ENCODE measurements at regions not wholly inside any gene's neighbourhood (a gene's known extent, or its start where the extent isn't known, plus 50 kb on each side); places are given as distances from the start of the nearest gene placed in this dataset.
"Not testable (repeated sequence)": the region's sequence is repeated elsewhere in the genome, so short reads cannot be mapped to it uniquely, and the experiment has no call there.

DNA sequence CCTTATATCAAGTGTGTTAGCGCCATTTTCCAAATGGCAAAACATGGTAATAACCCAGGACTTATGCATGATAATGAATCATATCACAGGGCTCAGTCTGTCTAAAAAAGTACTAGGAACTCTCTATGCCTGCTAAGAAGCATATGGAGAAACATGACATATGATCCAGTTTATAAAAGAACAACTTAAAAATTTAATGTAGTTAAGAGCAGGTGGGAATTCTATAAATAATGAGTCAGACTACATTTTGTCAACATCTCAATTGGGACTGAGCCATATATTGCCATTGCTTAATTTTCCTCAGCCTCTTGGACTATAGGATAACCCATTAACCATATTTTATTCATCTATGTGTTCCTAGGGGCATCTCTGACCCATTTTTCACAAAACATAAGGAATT is 360.4 kb upstream of the AGA start:
- DNase-seq (ENCODE audit: low read depth) = no peak

DNA sequence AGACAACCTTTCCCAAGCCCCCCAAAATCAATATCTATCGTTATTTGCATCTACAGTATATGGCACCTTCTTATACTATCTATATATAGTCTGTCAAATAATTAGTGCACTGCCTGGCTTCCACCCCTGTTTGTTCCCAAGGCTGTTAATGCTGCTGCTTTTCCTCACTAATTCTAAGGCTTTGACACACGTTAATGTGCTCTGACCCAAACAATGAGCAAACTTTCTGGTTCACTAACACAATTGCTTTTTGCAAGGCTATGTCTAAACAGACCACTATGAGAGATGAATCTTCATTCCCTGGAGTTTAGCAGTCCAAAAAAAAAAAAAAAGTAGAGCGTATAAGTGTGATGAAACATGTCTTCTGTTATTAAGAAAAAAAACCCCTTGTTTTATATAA is 360.9 kb upstream of the AGA start:
- no peak for DNase-seq (ENCODE audit: low read depth)

DNA sequence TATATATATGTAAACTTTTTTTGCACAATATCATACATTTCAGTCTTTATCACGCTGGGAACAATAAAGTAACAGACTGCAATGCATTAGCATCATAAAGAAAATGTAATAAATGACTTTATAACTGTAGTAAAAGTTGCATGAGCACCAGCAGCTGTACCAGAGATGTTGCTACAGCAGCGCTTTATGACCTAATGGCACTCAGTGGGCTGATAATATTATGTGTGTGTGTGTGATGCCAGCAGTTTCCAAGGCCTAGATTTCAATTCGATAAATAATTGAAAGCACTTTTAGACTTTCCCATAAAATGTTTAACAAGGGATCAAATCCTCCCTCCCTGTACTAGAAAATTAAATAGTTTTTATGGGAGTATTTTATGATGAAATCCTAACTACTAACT is 367.6 kb upstream of the AGA start:
- DNase-seq (ENCODE audit: low read depth) = no peak

DNA sequence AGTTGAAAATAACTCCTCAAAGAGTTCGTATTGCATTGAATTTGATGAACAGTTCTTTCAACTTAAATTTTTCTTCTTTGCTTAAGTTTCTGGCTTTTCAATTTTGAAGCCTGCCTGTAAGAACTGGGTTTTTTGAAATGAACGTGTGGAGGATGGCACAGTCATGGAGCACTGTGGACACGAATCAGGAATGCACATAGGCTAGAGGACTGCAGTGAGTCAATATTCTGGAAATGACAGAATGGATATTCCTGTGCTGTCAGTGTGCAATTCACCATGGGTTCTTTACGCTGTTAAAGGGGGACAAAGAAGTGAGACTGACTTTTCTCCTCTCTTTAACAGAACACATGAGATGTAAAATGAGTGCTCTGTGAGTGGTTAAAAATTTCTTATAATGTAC is 368.0 kb upstream of the AGA start:
- no peak for DNase-seq (ENCODE audit: low read depth)

DNA sequence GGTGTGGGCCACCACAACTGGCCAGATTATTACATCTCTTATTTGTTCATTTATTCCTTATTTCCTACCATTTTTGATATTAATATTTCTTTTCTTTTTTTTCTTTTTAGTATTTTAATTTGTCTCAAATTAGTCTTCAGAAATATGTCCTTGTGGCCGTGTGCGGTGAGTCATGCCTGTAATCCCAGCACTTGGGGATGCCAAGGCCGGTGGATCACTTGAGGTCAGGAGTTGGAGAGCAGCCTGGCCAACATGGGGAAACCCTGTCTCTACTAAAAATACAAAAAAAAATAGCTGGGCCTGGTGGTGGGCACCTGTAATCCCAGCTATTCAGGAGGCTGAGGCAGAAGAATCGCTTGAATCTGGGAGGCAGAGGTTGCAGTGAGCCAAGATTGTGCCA is 376.2 kb upstream of the AGA start:
- DNase-seq (ENCODE audit: low read depth) = not testable (repeated sequence)

DNA sequence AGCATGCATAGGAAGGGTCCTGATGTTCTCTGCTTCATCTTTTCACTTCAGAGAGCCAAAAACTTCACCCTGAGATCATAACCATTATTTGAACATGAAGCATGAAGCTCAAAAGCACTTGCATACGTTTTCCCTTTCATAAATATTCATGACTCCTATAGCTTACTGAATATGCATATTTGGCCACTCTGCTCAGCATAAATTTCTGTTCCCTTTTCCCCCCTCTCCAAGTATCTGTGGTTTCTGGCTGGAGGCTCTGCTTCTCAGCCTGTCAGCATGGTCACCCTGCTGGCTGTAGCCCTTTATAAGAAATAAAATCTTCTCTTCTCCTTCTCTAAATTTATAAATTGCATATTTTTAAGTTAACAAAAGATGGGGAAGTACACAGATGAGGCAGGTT is 384.7 kb upstream of the AGA start:
- no peak for DNase-seq (ENCODE audit: low read depth)

DNA sequence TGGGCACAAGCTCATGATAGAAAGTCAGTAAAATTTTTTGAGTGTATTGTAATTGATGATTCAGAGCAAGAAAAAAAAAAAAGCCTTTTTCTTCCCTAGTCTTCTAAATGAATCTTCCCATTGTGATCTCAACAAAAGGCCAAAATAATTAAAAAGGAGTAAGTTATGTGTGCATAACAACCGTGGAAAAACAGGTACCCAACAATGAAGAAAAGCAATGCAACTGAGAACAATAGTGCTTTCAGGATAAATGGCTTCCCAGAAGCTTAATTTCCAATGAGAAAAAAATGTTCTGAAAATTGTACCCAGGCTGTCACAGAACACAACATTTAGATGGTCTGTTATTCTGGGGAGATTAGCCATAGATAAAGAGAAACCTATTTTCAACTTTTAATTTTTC is 399.0 kb upstream of the AGA start:
- DNase-seq (ENCODE audit: low read depth) = no peak

DNA sequence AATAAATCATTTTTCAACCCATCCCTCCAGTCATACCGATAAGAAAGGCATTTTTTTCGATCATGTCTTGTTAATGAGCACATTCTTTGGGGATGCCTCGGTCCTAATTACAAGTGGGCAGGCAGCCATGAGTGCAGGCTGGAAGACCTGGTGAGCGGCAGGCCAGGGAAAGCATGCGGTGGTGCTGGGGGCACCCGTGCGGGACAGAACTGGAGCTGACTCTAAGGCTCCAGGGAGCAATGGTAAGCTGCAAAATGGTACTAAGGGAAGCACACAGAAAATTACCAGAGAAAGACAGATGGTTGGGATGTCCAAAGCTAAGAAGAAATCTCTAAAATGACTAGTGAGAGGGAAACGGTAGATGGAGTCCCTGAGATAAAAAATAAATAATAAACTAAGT is 411.0 kb upstream of the AGA start:
- no peak for DNase-seq (ENCODE audit: low read depth)

DNA sequence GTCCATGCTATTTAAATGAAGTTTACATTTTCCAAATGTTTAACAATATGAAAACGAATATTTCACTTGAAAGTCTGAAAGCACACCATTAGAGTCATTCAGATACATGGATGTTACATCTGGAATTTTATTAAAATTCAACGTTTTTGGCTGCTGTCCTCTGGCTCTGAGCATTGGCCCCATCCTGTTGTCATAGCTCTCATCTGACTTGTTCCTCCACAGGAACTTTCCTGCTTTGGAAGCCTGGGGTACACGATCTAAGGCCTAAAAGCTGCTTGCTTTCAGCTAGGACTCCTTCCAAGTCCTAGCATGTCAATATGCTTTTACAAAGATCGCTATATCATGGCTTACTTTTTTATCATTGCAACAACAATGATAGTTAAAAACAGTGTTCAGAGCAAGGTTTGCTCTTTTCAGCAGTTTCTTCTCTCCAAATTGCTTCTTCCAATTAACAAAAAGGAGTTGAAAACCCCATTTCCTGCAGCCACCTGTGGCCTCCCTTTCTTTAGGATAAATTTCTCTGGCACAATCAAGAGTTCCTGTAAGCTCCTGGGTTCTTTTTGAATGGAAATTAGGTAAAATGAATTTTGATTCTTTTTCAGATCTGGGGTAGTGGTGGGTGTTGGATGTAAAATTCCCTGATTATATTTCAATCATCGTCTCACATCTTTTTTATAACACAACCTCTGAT is 413.4 kb upstream of the AGA start:
- no peak for DNase-seq (ENCODE audit: low read depth)

DNA sequence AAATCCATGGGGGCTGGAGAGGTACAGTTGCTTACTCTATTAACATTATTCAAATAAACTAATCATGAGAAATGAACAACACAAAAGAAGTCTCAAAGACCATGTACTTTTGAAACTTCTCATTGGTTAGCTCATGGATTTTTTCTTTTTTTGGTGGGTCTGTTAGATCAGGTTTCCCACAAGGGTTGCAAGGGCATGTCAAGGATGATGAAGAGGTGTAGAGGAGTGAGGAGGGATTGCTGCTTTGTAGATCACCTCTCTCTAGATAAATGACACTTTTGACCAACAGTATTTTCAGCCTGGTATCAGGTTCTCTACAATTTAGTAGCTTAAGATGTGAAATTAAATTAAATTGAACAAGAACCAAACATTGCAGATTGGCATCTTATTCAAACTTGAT is 417.9 kb upstream of the AGA start:
- no peak for DNase-seq (ENCODE audit: low read depth)

DNA sequence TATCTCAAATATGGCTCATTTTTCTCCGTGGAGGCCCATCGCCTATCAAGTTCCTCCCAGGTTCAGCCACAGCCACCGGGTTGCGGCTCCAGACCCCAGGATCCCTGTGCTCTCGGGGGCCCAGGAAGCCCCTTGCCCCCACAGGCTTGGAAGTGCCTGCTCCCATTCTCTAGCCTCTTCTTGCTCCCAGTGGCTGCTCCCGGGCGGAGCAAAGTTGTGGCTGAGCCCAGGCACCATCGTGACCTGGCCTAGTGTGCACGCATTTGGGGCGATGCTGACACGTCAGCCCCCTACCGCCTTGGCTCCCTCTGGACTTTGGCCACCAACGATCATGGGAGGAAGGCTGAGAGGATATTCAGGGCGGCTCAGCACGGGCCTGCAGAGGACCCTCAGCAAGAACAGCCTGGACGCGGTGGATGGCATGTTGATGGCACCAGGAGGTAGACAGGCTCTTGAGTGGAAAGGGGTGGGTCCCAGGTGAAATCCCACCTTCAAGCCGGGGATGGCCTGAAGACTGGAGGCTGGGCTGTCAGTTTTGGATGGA is 419.4 kb upstream of the AGA start:
- no peak for DNase-seq (ENCODE audit: low read depth)

DNA sequence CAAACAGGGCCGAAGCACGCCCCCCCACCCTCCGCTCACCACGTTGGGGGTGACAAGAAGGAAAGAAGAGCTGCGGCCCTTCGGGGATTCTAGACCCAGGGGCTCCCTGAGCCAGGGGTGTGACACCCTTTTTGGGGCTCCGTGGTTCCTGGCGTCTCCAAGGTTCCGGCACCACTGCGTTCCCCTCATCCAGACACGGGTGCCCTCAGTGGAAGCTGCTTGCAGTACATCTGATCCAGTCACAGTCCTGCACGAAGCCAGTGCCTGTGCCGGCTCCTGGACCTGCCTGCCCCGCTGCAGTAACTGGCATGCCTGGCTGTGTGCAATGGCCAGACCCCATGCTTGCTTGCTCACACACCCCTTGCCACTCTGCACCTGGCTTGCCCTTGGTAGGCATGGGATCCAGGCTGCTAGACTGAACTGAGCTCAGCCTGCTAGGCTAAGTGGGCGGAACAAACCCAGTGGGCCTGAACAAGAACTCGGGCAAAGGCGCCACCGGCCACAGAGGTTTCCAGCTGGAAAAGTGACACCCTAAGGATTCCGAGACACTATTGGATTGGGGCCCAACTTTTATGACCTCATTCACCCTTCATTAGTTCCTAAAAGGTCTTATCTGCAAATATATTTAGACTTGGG is 420.4 kb upstream of the AGA start:
- no peak for DNase-seq (ENCODE audit: low read depth)

DNA sequence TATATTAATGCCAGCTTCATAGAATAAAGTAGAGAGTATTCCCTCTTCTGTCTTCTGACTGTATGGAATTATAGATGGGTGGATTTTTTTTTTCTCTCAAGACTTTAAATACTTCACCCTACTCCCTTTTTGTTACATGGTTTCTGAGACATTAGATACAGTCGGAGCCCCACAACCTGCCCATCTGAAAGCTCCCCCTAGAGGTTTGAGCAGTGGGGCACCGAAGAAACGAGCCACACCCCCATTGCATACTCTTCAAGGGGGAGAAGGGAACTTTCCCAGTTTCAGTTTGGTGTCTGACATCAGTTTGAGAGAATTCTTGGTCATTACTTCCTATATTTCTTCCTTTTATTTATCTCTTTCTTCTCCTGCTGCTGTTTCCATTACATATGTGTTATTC is 437.6 kb upstream of the AGA start:
- no peak for DNase-seq (ENCODE audit: low read depth)

DNA sequence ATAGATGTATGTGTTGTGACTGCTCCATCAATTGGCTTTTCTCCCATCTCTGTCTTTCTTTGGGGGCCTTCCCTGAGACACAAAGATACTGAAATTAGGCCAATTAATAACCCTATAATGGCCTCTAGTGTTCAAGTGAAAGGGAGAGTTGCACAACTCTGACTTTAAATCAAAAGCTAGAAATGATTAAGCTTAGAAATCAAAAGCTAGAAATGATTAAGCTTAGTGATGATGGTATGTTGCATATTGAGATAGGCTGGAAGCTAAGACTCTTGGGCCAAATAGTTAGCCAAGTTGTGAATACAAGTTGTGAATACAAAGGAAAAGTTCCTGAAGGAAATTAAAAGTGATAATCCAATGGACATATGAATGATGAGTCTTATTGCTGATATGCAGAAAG is 452.9 kb upstream of the AGA start:
- no peak for DNase-seq (ENCODE audit: low read depth)

DNA sequence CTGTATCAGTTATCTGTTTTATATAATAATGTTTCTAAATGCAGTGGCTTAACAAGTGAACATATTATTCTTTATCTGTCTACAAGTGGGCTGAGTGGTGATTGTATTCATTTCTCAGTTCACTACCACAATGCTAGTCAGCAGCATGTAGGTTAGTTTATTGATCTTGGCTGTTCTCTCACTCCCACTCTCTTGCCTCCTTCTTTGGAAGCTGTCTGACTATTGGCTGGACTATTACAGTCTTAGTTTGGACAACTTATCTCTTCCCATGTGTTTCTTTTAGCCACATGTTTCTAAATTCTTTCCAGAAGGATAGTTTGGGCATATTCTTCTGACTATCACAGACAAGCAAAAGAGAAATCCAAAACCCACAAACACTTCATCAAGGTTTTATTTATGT is 459.5 kb upstream of the AGA start:
- DNase-seq (ENCODE audit: low read depth) = no peak

DNA sequence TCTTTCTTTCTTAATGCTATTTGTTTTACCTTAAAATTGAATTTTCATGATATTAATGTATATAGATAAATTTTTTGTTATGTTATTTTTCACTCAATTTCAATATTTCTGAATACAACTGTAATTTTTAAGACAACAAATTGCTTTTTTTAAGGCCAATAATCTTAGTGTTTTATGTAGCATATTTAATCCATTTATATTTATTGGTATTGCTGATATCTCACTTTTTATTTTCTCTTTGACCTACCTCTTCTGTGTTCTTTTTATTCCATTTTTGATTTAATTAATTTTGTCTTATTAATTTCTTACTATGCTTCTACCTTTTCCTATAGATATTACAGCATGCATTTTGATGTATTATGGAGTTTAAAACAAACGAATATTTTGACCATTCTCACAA is 460.1 kb upstream of the AGA start:
- DNase-seq (ENCODE audit: low read depth) = no peak

DNA sequence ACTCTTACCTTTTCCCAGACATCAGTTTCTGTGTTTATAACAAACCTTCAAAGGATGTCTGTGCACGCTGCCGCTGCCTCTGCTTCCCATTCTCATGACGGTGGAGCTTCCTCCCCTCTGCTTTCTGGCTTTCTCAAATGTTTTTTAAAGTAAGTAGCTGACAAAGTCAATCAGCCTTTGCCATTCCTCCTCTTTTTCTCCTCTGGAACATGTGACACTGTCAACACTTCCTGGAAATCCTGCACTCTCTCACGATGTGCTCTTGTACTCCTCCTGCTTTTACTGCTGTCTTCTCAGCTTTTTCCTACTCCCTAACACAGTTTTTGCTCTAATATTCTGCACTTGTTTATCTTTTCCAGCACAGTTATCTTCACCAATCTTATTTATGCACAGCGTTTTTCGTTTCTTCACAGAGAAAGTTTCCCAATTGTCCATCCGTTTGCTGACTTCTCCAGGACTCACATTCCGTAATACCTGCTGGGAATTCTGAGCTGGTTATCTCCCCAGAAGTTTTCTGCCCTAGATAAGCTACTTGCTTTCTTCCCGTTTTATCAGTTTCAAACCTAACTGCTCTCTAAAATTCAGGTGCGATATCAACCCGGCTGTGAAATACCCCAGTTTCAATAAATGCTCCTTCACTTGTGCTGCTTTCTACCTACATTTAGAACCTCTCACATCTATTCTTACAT is 465.6 kb upstream of the AGA start:
- DNase-seq (ENCODE audit: low read depth) = no peak

DNA sequence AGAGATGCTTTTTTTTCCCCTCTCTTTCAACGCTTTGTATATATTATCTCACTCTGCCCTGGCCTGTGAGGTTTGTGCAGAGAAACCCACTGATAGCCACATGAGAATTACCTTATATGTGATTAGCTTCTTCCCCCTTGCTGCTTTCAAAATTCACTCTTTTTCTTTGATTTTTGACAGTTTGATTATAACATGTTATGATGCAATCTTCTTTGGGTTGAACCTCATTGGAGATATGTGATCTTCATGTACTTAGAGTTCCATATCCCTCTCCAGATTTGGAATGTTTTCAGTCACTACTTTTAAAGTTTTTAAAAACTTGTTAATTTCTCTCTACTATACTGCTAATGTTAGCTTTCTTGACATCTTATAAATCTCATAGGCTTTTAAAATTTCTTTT is 479.5 kb upstream of the AGA start:
- no peak for DNase-seq (ENCODE audit: low read depth)

DNA sequence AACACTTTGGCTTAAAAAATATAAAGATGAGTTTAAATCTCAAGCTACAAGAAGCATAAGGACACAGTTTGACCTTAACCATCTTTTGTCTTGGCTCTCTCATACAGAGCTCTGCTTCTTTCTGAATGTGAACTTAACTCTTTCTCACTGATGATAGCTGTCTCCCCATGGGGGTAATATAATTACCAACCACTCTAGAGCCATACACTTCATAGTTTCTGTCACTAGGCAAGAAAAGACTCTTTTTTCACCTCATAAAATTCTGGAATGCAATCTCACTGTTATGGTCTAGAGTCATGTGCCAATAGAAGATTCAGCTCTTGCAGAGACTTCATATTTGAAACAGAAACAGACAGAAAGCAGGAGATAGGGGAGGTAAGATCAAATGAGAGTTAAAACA is 481.7 kb upstream of the AGA start:
- no peak for DNase-seq (ENCODE audit: low read depth)

DNA sequence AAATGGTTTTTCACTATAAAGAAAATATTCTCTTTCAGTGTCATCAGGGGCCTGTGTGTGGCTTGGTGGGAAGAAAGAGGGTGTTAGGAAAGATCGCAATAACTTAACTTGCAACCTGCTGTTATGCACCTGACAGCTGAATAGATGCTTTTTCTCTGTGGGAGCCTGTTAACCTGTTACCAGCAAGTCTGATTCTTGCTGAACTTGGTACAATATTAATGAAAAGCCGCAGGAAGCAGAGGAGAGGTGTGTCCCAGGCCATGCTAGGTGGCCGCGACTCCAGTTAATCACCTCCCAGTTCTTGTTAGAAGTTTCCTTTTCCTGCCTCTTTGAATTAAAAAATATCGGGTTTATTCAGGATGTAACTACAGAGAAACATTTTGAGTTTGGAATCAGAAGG is 494.8 kb upstream of the AGA start:
- no peak for DNase-seq (ENCODE audit: low read depth)

DNA sequence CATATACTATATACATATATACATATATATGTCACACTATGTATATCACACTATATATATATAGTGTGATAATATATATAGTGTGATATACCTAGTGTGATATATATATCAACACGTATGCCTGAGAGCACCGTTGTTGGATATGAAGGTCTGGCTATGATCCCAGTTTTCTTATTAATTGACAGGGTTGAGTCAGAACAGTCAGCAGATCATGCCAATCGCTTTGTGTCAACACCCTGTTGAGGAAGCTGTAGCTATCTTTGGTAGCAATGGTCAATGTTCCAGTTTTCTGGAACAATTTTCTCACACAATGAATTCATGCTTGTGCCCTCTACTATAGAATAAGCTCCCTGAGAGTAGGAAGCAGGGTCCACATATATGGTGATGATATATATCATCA is 496.0 kb upstream of the AGA start:
- no peak for DNase-seq (ENCODE audit: low read depth)

DNA sequence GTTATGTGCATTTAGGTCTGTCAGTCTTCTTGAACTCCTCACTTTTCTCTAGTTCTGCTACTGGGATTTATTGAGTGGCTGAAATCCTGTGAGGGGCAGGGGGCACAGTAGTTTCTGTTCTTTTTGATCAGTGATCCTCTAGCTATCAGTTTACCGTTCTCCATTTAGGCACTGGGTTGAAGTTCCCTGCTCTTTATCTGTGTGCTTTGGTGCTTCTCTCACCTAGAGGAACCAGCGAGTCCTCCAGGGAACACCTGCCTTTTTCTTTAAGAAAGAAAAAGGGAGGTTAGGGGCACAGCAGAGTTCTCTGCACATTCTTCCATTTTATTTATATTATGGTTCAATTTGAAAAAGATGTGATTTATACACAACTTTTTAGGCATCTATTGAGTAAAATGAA is 503.0 kb upstream of the AGA start:
- no peak for DNase-seq (ENCODE audit: low read depth)

DNA sequence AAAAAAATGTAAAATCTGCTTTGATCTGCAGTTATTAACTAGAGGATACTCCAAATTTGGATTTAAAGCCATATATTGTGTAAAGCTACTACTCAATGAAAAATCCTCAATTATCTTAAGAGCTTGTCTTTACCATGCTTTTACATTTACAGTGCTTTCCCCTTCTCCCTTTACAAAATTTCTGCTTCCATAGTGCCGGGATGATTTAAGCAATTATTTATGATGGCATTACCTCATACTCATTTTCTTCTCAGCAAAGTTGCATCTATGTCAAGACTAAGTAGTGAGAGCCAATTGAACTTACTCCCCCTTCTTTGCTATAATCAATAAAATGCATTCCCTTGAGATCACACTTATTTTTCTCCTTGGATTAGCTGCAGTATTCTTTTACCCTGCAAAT is 505.4 kb upstream of the AGA start:
- DNase-seq (ENCODE audit: low read depth) = no peak

DNA sequence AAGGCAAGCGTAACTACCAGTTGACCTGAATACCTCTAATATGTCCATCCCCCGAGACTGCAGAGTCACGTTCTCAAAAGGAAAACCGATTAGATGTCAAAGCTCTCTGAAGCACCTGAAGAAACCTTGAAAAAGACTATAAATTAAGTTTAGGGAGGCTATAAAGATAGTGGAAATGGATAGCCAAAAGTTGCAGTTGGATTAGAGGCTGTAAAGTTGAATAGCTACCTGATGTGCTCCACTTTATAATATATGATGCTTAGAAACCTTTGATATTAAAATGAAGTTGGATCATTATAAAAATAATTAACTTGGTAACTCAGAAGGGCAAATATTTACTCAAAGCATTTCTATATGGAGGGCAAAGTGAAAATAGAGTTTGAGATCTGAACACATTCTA is 506.6 kb upstream of the AGA start:
- no peak for DNase-seq (ENCODE audit: low read depth)
